Ecto neural progenitor cell (in vitro differentiated cells): ENCODE measurements at regions not wholly inside any gene's neighbourhood (a gene's known extent, or its start where the extent isn't known, plus 50 kb on each side); places are given as distances from the start of the nearest gene placed in this dataset.

Experiments
- DNase-seq: peaks from one replicate; pipeline ENCODE4 v3.0.0-alpha.2; 2018; ENCODE audit warnings: low spot score

- no peak for DNase-seq
These were observed 142.1 kb downstream of the MED10 start for GRCh38 chr5:6236170-6236793.

GRCh38 chr5:6235726-6236125, 142.6 kb downstream of the MED10 start:
- no peak for DNase-seq

GRCh38 chr5:6228257-6229250, 149.8 kb downstream of the MED10 start:
- DNase-seq: no peak

- DNase-seq: no peak
These were observed 153.2 kb downstream of the MED10 start for GRCh38 chr5:6225121-6225607.

- no peak for DNase-seq
These were observed 153.9 kb downstream of the MED10 start for GRCh38 chr5:6224406-6224805.

- DNase-seq: no peak
These were observed 155.4 kb downstream of the MED10 start for GRCh38 chr5:6222899-6223298.

GRCh38 chr5:6222121-6222520, 156.2 kb downstream of the MED10 start:
- DNase-seq: no peak

GRCh38 chr5:6221141-6221626, 157.2 kb downstream of the MED10 start:
- DNase-seq: no peak

- no peak for DNase-seq
These were observed 157.8 kb downstream of the MED10 start for GRCh38 chr5:6220346-6221088.

GRCh38 chr5:6218517-6218916, 159.8 kb downstream of the MED10 start:
- DNase-seq: no peak

GRCh38 chr5:6218116-6218515, 160.2 kb downstream of the MED10 start:
- DNase-seq: no peak

GRCh38 chr5:6216471-6217075, 161.8 kb downstream of the MED10 start:
- no peak for DNase-seq

GRCh38 chr5:6215891-6216290, 162.5 kb downstream of the MED10 start:
- no peak for DNase-seq

- no peak for DNase-seq
These were observed 166.1 kb downstream of the MED10 start for GRCh38 chr5:6212244-6212643.

- DNase-seq: no peak
These were observed 171.8 kb downstream of the MED10 start for GRCh38 chr5:6206501-6206900.

- DNase-seq: no peak
These were observed 175.4 kb downstream of the MED10 start for GRCh38 chr5:6202968-6203365.

GRCh38 chr5:6202149-6202967, 176.0 kb downstream of the MED10 start:
- DNase-seq: no peak

GRCh38 chr5:6201631-6202030, 176.7 kb downstream of the MED10 start:
- DNase-seq: no peak

GRCh38 chr5:6198531-6198930, 179.8 kb downstream of the MED10 start:
- no peak for DNase-seq

- DNase-seq: no peak
These were observed 180.9 kb downstream of the MED10 start for GRCh38 chr5:6197427-6197826.
